ENCODE measurements at regions not wholly inside any gene's neighbourhood (a gene's known extent, or its start where the extent isn't known, plus 50 kb on each side); places are given as distances from the start of the nearest gene placed in this dataset.

GRCh38 chrX:26747877-26748276 lies 531.9 kb downstream of the MAGEB5 start:
- H3K4me3 ChIP-seq = no peak overlapping the region
- H3K4me1 ChIP-seq (ENCODE audit: insufficient read depth) = no peaks in the 10 kb centered on the region
- H3K79me2 ChIP-seq (ENCODE audit: insufficient read depth) = no peaks in the 10 kb centered on the region
- no peak overlapping the region for H2AFZ ChIP-seq
- no peaks in the 10 kb centered on the region for H3K36me3 ChIP-seq (ENCODE audit: low read depth)
- in situ Hi-C loops (cut with MboI) = no loop called here
- no peaks in the 10 kb centered on the region for H3K9me3 ChIP-seq (ENCODE audit: low read depth)
- DNase-seq = no peak
- H3K4me2 ChIP-seq (ENCODE audit: unreplicated experiment) = no peak overlapping the region
- 48 to 54% methylated on average over 6 to 11 of the region's 12 CpGs for WGBS, 2 experiments (ENCODE audit: low coverage in 1 of 2, low lambda C conversion rate in 2 of 2, missing lambda C conversion rate in 2 of 2)
- no peak overlapping the region for H3K27ac ChIP-seq
- no peak overlapping the region for H3K9ac ChIP-seq
- H4K20me1 ChIP-seq (ENCODE audit: insufficient read depth) = no peaks in the 10 kb centered on the region
- TF ChIP-seq EZH2 (IDR thresholded peaks at IDR 0.05; ENCODE audit: insufficient read depth, poor library complexity, severe bottlenecking) = no peak
- no peak for TF ChIP-seq EZH2phosphoT487 (IDR thresholded peaks at IDR 0.05; ENCODE audit: insufficient read depth, low read depth)
- no peaks in the 10 kb centered on the region for H3K27me3 ChIP-seq (replicated peaks; ENCODE audit: insufficient read depth)
- H3K9me2 ChIP-seq (ENCODE audit: insufficient read depth) = no peaks in the 10 kb centered on the region
- no peaks in the 10 kb centered on the region for H3F3A ChIP-seq (ENCODE audit: insufficient read depth)

- no peak for DNase-seq
- Histone ChIP-seq H4K20me1 (ENCODE audit: insufficient read depth) (no peaks in the 10 kb centered on the region), H3K9ac (no peak overlapping the region), H3K9me3 (ENCODE audit: low read depth) (no peaks in the 10 kb centered on the region), H3K4me1 (ENCODE audit: insufficient read depth) (no peaks in the 10 kb centered on the region), H3K4me3 (no peak overlapping the region), H2AFZ (no peak overlapping the region), H3F3A (ENCODE audit: insufficient read depth) (no peaks in the 10 kb centered on the region), H3K27ac (no peak overlapping the region), H3K4me2 (ENCODE audit: unreplicated experiment) (no peak overlapping the region), H3K36me3 (ENCODE audit: low read depth) (no peaks in the 10 kb centered on the region), H3K27me3 (replicated peaks; ENCODE audit: insufficient read depth) (no peaks in the 10 kb centered on the region), H3K9me2 (ENCODE audit: insufficient read depth) (no peaks in the 10 kb centered on the region), H3K79me2 (ENCODE audit: insufficient read depth) (no peaks in the 10 kb centered on the region)
- in situ Hi-C loops (cut with MboI) = no loop called here
- WGBS, 2 experiments (ENCODE audit: low coverage in 1 of 2, low lambda C conversion rate in 2 of 2, missing lambda C conversion rate in 2 of 2) = 46 to 50% methylated on average over 5 to 6 of the region's 9 CpGs
- TF ChIP-seq EZH2phosphoT487 (IDR thresholded peaks at IDR 0.05; ENCODE audit: insufficient read depth, low read depth) (no peak), EZH2 (IDR thresholded peaks at IDR 0.05; ENCODE audit: insufficient read depth, poor library complexity, severe bottlenecking) (no peak)
Observed at GRCh38 chrX:26722666-26723428, 506.9 kb downstream of the MAGEB5 start.

GRCh38 chrX:26672571-26672970 lies 456.6 kb downstream of the MAGEB5 start:
- H3K9ac ChIP-seq = no peak overlapping the region
- H2AFZ ChIP-seq = no peak overlapping the region
- no peak for TF ChIP-seq EZH2phosphoT487 (IDR thresholded peaks at IDR 0.05; ENCODE audit: insufficient read depth, low read depth)
- TF ChIP-seq EZH2 (IDR thresholded peaks at IDR 0.05; ENCODE audit: insufficient read depth, poor library complexity, severe bottlenecking) = no peak
- WGBS, 2 experiments (ENCODE audit: low coverage in 1 of 2, low lambda C conversion rate in 2 of 2, missing lambda C conversion rate in 2 of 2) = 61 to 63% methylated on average over 3 of the region's 3 CpGs
- no peaks in the 10 kb centered on the region for H3F3A ChIP-seq (ENCODE audit: insufficient read depth)
- no peaks in the 10 kb centered on the region for H3K9me2 ChIP-seq (ENCODE audit: insufficient read depth)
- H3K79me2 ChIP-seq (ENCODE audit: insufficient read depth) = no peaks in the 10 kb centered on the region
- H3K4me2 ChIP-seq (ENCODE audit: unreplicated experiment) = no peak overlapping the region
- no peaks in the 10 kb centered on the region for H4K20me1 ChIP-seq (ENCODE audit: insufficient read depth)
- H3K4me1 ChIP-seq (ENCODE audit: insufficient read depth) = no peaks in the 10 kb centered on the region
- in situ Hi-C loops (cut with MboI) = no loop called here
- H3K9me3 ChIP-seq (ENCODE audit: low read depth) = no peaks in the 10 kb centered on the region
- no peak for DNase-seq
- H3K27me3 ChIP-seq (replicated peaks; ENCODE audit: insufficient read depth) = no peaks in the 10 kb centered on the region
- no peak overlapping the region for H3K4me3 ChIP-seq
- no peak overlapping the region for H3K27ac ChIP-seq
- H3K36me3 ChIP-seq (ENCODE audit: low read depth) = no peaks in the 10 kb centered on the region

GRCh38 chrX:26670521-26670920 lies 454.6 kb downstream of the MAGEB5 start:
- Histone ChIP-seq H3K9me2 (ENCODE audit: insufficient read depth) (no peaks in the 10 kb centered on the region), H3K79me2 (ENCODE audit: insufficient read depth) (no peaks in the 10 kb centered on the region), H3K4me2 (ENCODE audit: unreplicated experiment) (no peak overlapping the region), H2AFZ (no peak overlapping the region), H3K4me1 (ENCODE audit: insufficient read depth) (no peaks in the 10 kb centered on the region), H3K27ac (no peak overlapping the region), H3K9me3 (ENCODE audit: low read depth) (no peaks in the 10 kb centered on the region), H3K4me3 (no peak overlapping the region), H3K36me3 (ENCODE audit: low read depth) (no peaks in the 10 kb centered on the region), H3F3A (ENCODE audit: insufficient read depth) (no peaks in the 10 kb centered on the region), H4K20me1 (ENCODE audit: insufficient read depth) (no peaks in the 10 kb centered on the region), H3K9ac (no peak overlapping the region), H3K27me3 (replicated peaks; ENCODE audit: insufficient read depth) (no peaks in the 10 kb centered on the region)
- 0 to 20% methylated on average over 1 of the region's 1 CpG for WGBS, 2 experiments (ENCODE audit: low coverage in 1 of 2, low lambda C conversion rate in 2 of 2, missing lambda C conversion rate in 2 of 2)
- TF ChIP-seq EZH2phosphoT487 (IDR thresholded peaks at IDR 0.05; ENCODE audit: insufficient read depth, low read depth) = no peak
- no peak for TF ChIP-seq EZH2 (IDR thresholded peaks at IDR 0.05; ENCODE audit: insufficient read depth, poor library complexity, severe bottlenecking)
- in situ Hi-C loops (cut with MboI) = no loop called here
- no peak for DNase-seq

Measured in GM23248 (cell line).